A673 (cell line): ENCODE measurements at regions not wholly inside any gene's neighbourhood (a gene's known extent, or its start where the extent isn't known, plus 50 kb on each side); places are given as distances from the start of the nearest gene placed in this dataset.

Experiments
- BruUV-seq: library from RNA; stranded (reverse); fragments of 400-500 nt; replicated peaks from 2 replicates; lab custom pipeline; 2021; lab: Mats Ljungman, UMichigan
- CTCF ChIA-PET: fragments of 300-600 bp; sonication (Branson Sonifier 250); formaldehyde crosslinking; loops from one replicate; lab custom pipeline; 2022; ENCODE audit warnings: antibody characterized with exemption; lab: Charles Lee
- POLR2A ChIA-PET: fragments of 300-600 bp; sonication (Branson Sonifier 250); formaldehyde crosslinking; loops from one replicate; lab custom pipeline; 2022; ENCODE audit warnings: antibody characterized with exemption; ENCODE audit not compliant: low non-redundant PET; lab: Charles Lee
- DNase-seq: peaks from one replicate; pipeline ENCODE4 v3.0.0-alpha.2; 2015; ENCODE audit warnings: low spot score
- H3K27ac ChIP-seq: fragments of 200-600 bp; sonication (generic); 2 replicates; pipeline ENCODE4 v1.5.1; 2016; ENCODE audit warnings: mixed run types, low read depth, mild to moderate bottlenecking, mixed read lengths, antibody characterized with exemption, low read length; ENCODE audit not compliant: poor library complexity, severe bottlenecking
- H3K27me3 ChIP-seq: fragments of 200-600 bp; sonication (generic); replicated peaks from 2 replicates; pipeline ENCODE4 v1.6.1; 2017; ENCODE audit warnings: mixed run types, low read depth, mild to moderate bottlenecking, mixed read lengths, antibody characterized with exemption, low read length; ENCODE audit not compliant: insufficient read depth, poor library complexity
- H3K36me3 ChIP-seq: fragments of 200-600 bp; sonication (generic); 2 replicates; pipeline ENCODE4 v1.6.1; 2016; ENCODE audit warnings: mixed run types, mild to moderate bottlenecking, mixed read lengths, antibody characterized with exemption, low read length; ENCODE audit not compliant: insufficient read depth, poor library complexity, severe bottlenecking
- H3K4me1 ChIP-seq: fragments of 200-600 bp; sonication (generic); 2 replicates; pipeline ENCODE4 v1.6.1; 2017; ENCODE audit warnings: mixed run types, mild to moderate bottlenecking, mixed read lengths, antibody characterized with exemption, low read length; ENCODE audit not compliant: insufficient read depth, poor library complexity, severe bottlenecking
- H3K4me3 ChIP-seq: fragments of 200-600 bp; sonication (generic); 2 replicates; pipeline ENCODE4 v1.5.1; 2016; ENCODE audit warnings: low read depth, mixed run types, mild to moderate bottlenecking, mixed read lengths, low read length; ENCODE audit not compliant: poor library complexity, severe bottlenecking
- H3K9me3 ChIP-seq: fragments of 200-600 bp; sonication (generic); 2 replicates; pipeline ENCODE4 v1.6.1; 2016; ENCODE audit warnings: mixed run types, low read depth, mild to moderate bottlenecking, mixed read lengths, antibody characterized with exemption, low read length; ENCODE audit not compliant: poor library complexity, severe bottlenecking
- CTCF ChIP-seq: fragments of 300-800, 200-600 bp; sonication (generic); conservative IDR thresholded peaks from 2 replicates; pipeline ENCODE4 v1.5.1; 2017; ENCODE audit warnings: low read depth, mild to moderate bottlenecking, antibody characterized with exemption, low read length, moderate library complexity, mixed read lengths
- EZH2 ChIP-seq: fragments of 200-600 bp; sonication (generic); IDR thresholded peaks from 2 replicates; pipeline ENCODE4 v1.6.1; 2017; ENCODE audit warnings: borderline replicate concordance, low read depth, mild to moderate bottlenecking, mixed read lengths, antibody characterized with exemption, low read length; ENCODE audit not compliant: poor library complexity, severe bottlenecking
- intact Hi-C: fragments of 100-400 bp; cut with micrococcal nuclease; formaldehyde crosslinking; loops from one replicate; pipeline ENCODE4 v1.10.0; 2022; ENCODE audit not compliant: unreplicated experiment

- no peak overlapping the region for H3K27ac ChIP-seq
- ChIA-PET POLR2A (no interaction called here), CTCF (no interaction called here)
- H3K27me3 ChIP-seq: no peaks in the 10 kb centered on the region
- intact Hi-C loops: no loop called here
- H3K4me1 ChIP-seq: peaks cover 11% of the 10 kb centered on the region
- no peaks in the 10 kb centered on the region for H3K36me3 ChIP-seq
- no peak overlapping the region for H3K4me3 ChIP-seq
- no peak for DNase-seq
- BruUV-seq: no TSS peak
- H3K9me3 ChIP-seq: no peaks in the 10 kb centered on the region
- no peak for TF ChIP-seq CTCF
- no peak for TF ChIP-seq EZH2
These were observed 139.6 kb upstream of the PELI1 start for GRCh38 chr2:64283641-64284361.

GRCh38 chr2:64284751-64285150 is 140.5 kb upstream of the PELI1 start:
- ChIA-PET POLR2A (interaction anchor here (0.5 kb wide), 1 partner anchor 177 kb away, joined by 3 read pairs; no protein-coding TSS in a partner anchor), CTCF (no interaction called here)
- peaks cover 11% of the 10 kb centered on the region for H3K4me1 ChIP-seq
- H3K27ac ChIP-seq: no peak overlapping the region
- TF ChIP-seq CTCF: no peak
- TF ChIP-seq EZH2: no peak
- no peak for DNase-seq
- BruUV-seq: no TSS peak
- no peaks in the 10 kb centered on the region for H3K36me3 ChIP-seq
- H3K27me3 ChIP-seq: no peaks in the 10 kb centered on the region
- H3K4me3 ChIP-seq: no peak overlapping the region
- intact Hi-C loops: no loop called here
- H3K9me3 ChIP-seq: no peaks in the 10 kb centered on the region

GRCh38 chr2:64287202-64287740 is 143.1 kb upstream of the PELI1 start:
- H3K9me3 ChIP-seq: no peaks in the 10 kb centered on the region
- H3K4me1 ChIP-seq: peaks cover 11% of the 10 kb centered on the region
- TF ChIP-seq CTCF (no peak), EZH2 (no peak)
- H3K27ac ChIP-seq: no peak overlapping the region
- no peak for DNase-seq
- H3K27me3 ChIP-seq: no peaks in the 10 kb centered on the region
- no peak overlapping the region for H3K4me3 ChIP-seq
- no peaks in the 10 kb centered on the region for H3K36me3 ChIP-seq
- intact Hi-C loops: no loop called here
- POLR2A ChIA-PET: no interaction called here
- CTCF ChIA-PET: no interaction called here
- no TSS peak for BruUV-seq
